H9 (cell line): ENCODE measurements at regions not wholly inside any gene's neighbourhood (a gene's known extent, or its start where the extent isn't known, plus 50 kb on each side); places are given as distances from the start of the nearest gene placed in this dataset.

ENCODE experiments used
- DNase-seq: peaks from one replicate; pipeline ENCODE4 v3.0.0-alpha.2; 2017
- H2AFZ ChIP-seq: one replicate; pipeline ENCODE4 v1.6.1; 2013; ENCODE audit warnings: mild to moderate bottlenecking, low read length, control low read depth, moderate library complexity
- H2AK5ac ChIP-seq: 2 replicates; pipeline ENCODE4 v1.6.1; 2013; ENCODE audit warnings: low read length, control low read depth, mixed read lengths; ENCODE audit not compliant: insufficient read length
- H2BK120ac ChIP-seq: one replicate; pipeline ENCODE4 v1.6.1; 2013; ENCODE audit warnings: low read depth, mild to moderate bottlenecking, low read length, control low read depth, inconsistent platforms; ENCODE audit not compliant: poor library complexity, severe bottlenecking
- H2BK12ac ChIP-seq: 2 replicates; pipeline ENCODE4 v1.6.1; 2013; ENCODE audit warnings: low read length, control low read depth, mixed read lengths, low read depth; ENCODE audit not compliant: insufficient read length
- H2BK15ac ChIP-seq: 2 replicates; pipeline ENCODE4 v1.6.1; 2013; ENCODE audit warnings: low read depth, low read length, control low read depth
- H2BK20ac ChIP-seq: one replicate; pipeline ENCODE4 v1.6.1; 2013; ENCODE audit warnings: low read depth, mild to moderate bottlenecking, low read length, control low read depth, inconsistent platforms; ENCODE audit not compliant: poor library complexity, severe bottlenecking
- H2BK5ac ChIP-seq: 2 replicates; pipeline ENCODE4 v1.6.1; 2013; ENCODE audit warnings: low read length, control low read depth, mixed read lengths; ENCODE audit not compliant: insufficient read length
- H3K14ac ChIP-seq: 2 replicates; pipeline ENCODE4 v1.6.1; 2013; ENCODE audit warnings: low read length, control low read depth; ENCODE audit not compliant: insufficient read depth
- H3K18ac ChIP-seq: 2 replicates; pipeline ENCODE4 v1.6.1; 2013; ENCODE audit warnings: low read depth, mild to moderate bottlenecking, mixed read lengths, low read length, control low read depth; ENCODE audit not compliant: insufficient read length
- H3K23ac ChIP-seq: 2 replicates; pipeline ENCODE4 v1.6.1; 2013; ENCODE audit warnings: low read length, control low read depth, mixed read lengths, low read depth; ENCODE audit not compliant: insufficient read length
- H3K23me2 ChIP-seq: 2 replicates; pipeline ENCODE4 v1.6.1; 2013; ENCODE audit warnings: low read depth, mild to moderate bottlenecking, mixed read lengths, low read length, control low read depth; ENCODE audit not compliant: insufficient read length, poor library complexity, severe bottlenecking
- H3K27ac ChIP-seq: 2 replicates; pipeline ENCODE4 v1.5.1; 2013; ENCODE audit warnings: low read length, control low read depth, mixed read lengths, low read depth; ENCODE audit not compliant: insufficient read length
- H3K27me3 ChIP-seq: 2 replicates; pipeline ENCODE4 v1.6.1; 2013; ENCODE audit warnings: low read length, control low read depth, inconsistent platforms; ENCODE audit not compliant: insufficient read depth
- H3K4ac ChIP-seq: 2 replicates; pipeline ENCODE4 v1.6.1; 2013; ENCODE audit warnings: low read depth, mild to moderate bottlenecking, control low read depth, inconsistent platforms, low read length, moderate library complexity
- H3K4me1 ChIP-seq: 2 replicates; pipeline ENCODE4 v1.6.1; 2013; ENCODE audit warnings: low read length, control low read depth, inconsistent platforms; ENCODE audit not compliant: insufficient read depth
- H3K4me2 ChIP-seq: 2 replicates; pipeline ENCODE4 v1.6.1; 2013; ENCODE audit warnings: low read length, control low read depth, mixed read lengths; ENCODE audit not compliant: insufficient read length, insufficient read depth
- H3K56ac ChIP-seq: 2 replicates; pipeline ENCODE4 v1.6.1; 2013; ENCODE audit warnings: low read depth, mild to moderate bottlenecking, mixed read lengths, low read length, control low read depth; ENCODE audit not compliant: insufficient read length
- H3K79me1 ChIP-seq: 2 replicates; pipeline ENCODE4 v1.6.1; 2013; ENCODE audit warnings: low read depth, mild to moderate bottlenecking, moderate library complexity, low read length, control low read depth, inconsistent platforms; ENCODE audit not compliant: insufficient read depth, poor library complexity, severe bottlenecking
- H3K79me2 ChIP-seq: 2 replicates; pipeline ENCODE4 v1.6.1; 2013; ENCODE audit warnings: low read length, control low read depth, inconsistent platforms; ENCODE audit not compliant: insufficient read depth
- H3K9ac ChIP-seq: 2 replicates; pipeline ENCODE4 v1.6.1; 2013; ENCODE audit warnings: low read length, control low read depth, mixed read lengths; ENCODE audit not compliant: insufficient read length; ENCODE audit errors: extremely low read depth
- H3K9me3 ChIP-seq: one replicate; pipeline ENCODE4 v1.6.1; 2013; ENCODE audit warnings: low read depth, low read length, inconsistent platforms; ENCODE audit not compliant: control insufficient read depth
- H3T11ph ChIP-seq: one replicate; pipeline ENCODE4 v1.6.1; 2013; ENCODE audit warnings: mild to moderate bottlenecking, low read length, control low read depth, inconsistent platforms
- H4K20me1 ChIP-seq: one replicate; pipeline ENCODE4 v1.6.1; 2013; ENCODE audit not compliant: control insufficient read depth, insufficient read length, insufficient read depth
- H4K5ac ChIP-seq: 2 replicates; pipeline ENCODE4 v1.6.1; 2013; ENCODE audit warnings: low read depth, mild to moderate bottlenecking, mixed read lengths, low read length, control low read depth; ENCODE audit not compliant: insufficient read length
- H4K8ac ChIP-seq: replicated peaks from 2 replicates; pipeline ENCODE4 v1.6.1; 2013; ENCODE audit warnings: low read length, control low read depth, mixed read lengths, low read depth; ENCODE audit not compliant: insufficient read length
- H4K91ac ChIP-seq: 2 replicates; pipeline ENCODE4 v1.6.1; 2013; ENCODE audit warnings: low read depth, mild to moderate bottlenecking, moderate library complexity, mixed read lengths, low read length, control low read depth; ENCODE audit not compliant: insufficient read length
- H3K27ac Mint-ChIP-seq, 3 experiments: 2 replicates in 2 of 3; 3 replicates in 1 of 3; pipeline ENCODE4 v1.8.0; 2020 to 2021; ENCODE audit warnings: mixed read lengths in 3 of 3, mild to moderate bottlenecking in 1 of 3, moderate library complexity in 1 of 3
- H3K27me3 Mint-ChIP-seq: 2 replicates; pipeline ENCODE4 v1.8.0; 2021; ENCODE audit warnings: low read depth, mild to moderate bottlenecking, moderate library complexity, mixed read lengths
- H3K36me3 Mint-ChIP-seq, 3 experiments: 2 replicates in 2 of 3; 3 replicates in 1 of 3; pipeline ENCODE4 v1.8.0; 2020 to 2021; ENCODE audit warnings: low read depth in 3 of 3, mixed read lengths in 3 of 3; ENCODE audit not compliant: insufficient read depth in 1 of 3
- H3K4me1 Mint-ChIP-seq, 2 experiments: 2 replicates each; pipeline ENCODE4 v1.8.0; 2020; ENCODE audit warnings: mixed read lengths in 2 of 2
- H3K4me3 Mint-ChIP-seq, 2 experiments: 2 replicates in 1 of 2; 3 replicates in 1 of 2; pipeline ENCODE4 v1.8.0; 2020 to 2021; ENCODE audit warnings: mild to moderate bottlenecking in 2 of 2, mixed read lengths in 2 of 2, moderate library complexity in 1 of 2
- H3K9me3 Mint-ChIP-seq, 2 experiments: 2 replicates in 1 of 2; 3 replicates in 1 of 2; pipeline ENCODE4 v1.8.0; 2020; ENCODE audit warnings: mild to moderate bottlenecking in 2 of 2, mixed read lengths in 2 of 2, moderate library complexity in 1 of 2
- CTCF ChIP-seq: fragments of 200-600 bp; sonication (generic); conservative IDR thresholded peaks from 3 replicates; pipeline ENCODE4 v1.8.0; 2021; ENCODE audit warnings: antibody characterized with exemption, mild to moderate bottlenecking
- WGBS: extraction: QIAGEN DNeasy Blood & Tissue Kit; methylation state at CpG from one replicate; pipeline ENCODE4 v1.1.7; 2013; ENCODE audit warnings: missing lambda C conversion rate, low lambda C conversion rate, mixed read lengths; ENCODE audit not compliant: insufficient read length; ENCODE audit errors: extremely low coverage; 5-methylcytosine and 5-hydroxymethylcytosine counted together

DNA sequence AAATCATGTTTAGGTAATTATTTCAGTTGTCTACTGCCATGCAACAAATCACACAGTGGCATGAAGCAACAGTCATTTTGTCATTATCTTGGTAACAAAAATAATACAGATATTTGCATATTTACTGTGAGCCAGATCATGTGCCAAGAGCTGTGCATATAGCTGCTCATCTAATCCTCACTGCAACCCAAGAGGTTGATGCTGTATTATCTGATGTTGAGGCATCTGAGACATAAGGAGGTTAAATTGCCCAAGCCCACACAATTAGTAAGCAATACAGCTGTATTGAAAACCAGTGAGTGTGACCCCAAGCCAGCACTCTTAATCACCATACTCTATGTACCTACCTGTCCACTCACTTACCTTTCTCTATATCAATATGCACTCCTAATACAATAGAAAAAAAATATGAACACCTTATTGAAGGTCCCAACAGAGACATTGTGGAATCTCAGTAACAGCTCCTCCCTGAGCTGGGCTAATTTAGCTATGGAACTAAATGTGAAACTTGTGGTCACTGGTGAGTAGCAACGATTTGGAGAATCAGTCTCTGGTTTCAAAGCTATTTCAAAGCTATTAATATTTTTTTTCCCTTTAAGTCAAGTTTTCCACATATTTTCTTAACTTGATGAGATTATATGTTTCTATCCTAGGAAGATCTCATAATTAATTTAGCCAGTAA, 185.2 kb downstream of the KLF12 start:
- Histone ChIP-seq H4K8ac (no peak overlapping the region), H2BK20ac (no peak overlapping the region), H3K23ac (no peak overlapping the region), H3K79me1 (no peaks in the 10 kb centered on the region), H3K14ac (no peak overlapping the region), H2BK120ac (no peak overlapping the region), H3K27me3 (no peaks in the 10 kb centered on the region), H3K79me2 (no peaks in the 10 kb centered on the region), H4K5ac (no peak overlapping the region), H3K4me1 (no peaks in the 10 kb centered on the region), H2AFZ (no peak overlapping the region), H3K56ac (no peak overlapping the region), H3K23me2 (no peaks in the 10 kb centered on the region), H3K9me3 (no peaks in the 10 kb centered on the region), H2BK12ac (no peak overlapping the region), H2BK5ac (no peak overlapping the region), H3K9ac (no peak overlapping the region), H3K4ac (no peak overlapping the region), H4K20me1 (no peaks in the 10 kb centered on the region), H3K18ac (no peak overlapping the region), H4K91ac (no peak overlapping the region), H2BK15ac (no peak overlapping the region), H3T11ph (no peak overlapping the region), H3K4me2 (no peak overlapping the region), H2AK5ac (no peak overlapping the region), H3K27ac (no peak overlapping the region)
- no peaks in the 10 kb centered on the region for H3K36me3 Mint-ChIP-seq
- no peak for TF ChIP-seq CTCF
- WGBS = no CpG with 5 or more reads among the region's 1 CpG
- H3K27ac Mint-ChIP-seq = no peak overlapping the region
- H3K4me1 Mint-ChIP-seq = peaks cover 6 to 10% of the 10 kb centered on the region in 2 experiments
- no peak for DNase-seq
- H3K9me3 Mint-ChIP-seq = no peaks in the 10 kb centered on the region
- H3K27me3 Mint-ChIP-seq = no peaks in the 10 kb centered on the region
- no peak overlapping the region for H3K4me3 Mint-ChIP-seq
